ENCODE measurements at regions not wholly inside any gene's neighbourhood (a gene's known extent, or its start where the extent isn't known, plus 50 kb on each side); places are given as distances from the start of the nearest gene placed in this dataset.

- ATAC-seq (replicated peaks; ENCODE audit: extremely low read depth, poor library complexity, severe bottlenecking) (no peak), DNase-seq (ENCODE audit: low spot score in 2 of 2) (no peak)
- Mint-ChIP-seq H3K27me3 (no peaks in the 10 kb centered on the region), H3K4me1 (no peaks in the 10 kb centered on the region), H3K4me3 (no peak overlapping the region), H3K36me3 (ENCODE audit: insufficient read depth) (no peaks in the 10 kb centered on the region), H3K27ac (ENCODE audit: low read depth) (no peak overlapping the region), H3K9me3 (peaks cover 24% of the 10 kb centered on the region)
Observed at GRCh38 chr12:127504874-127505273, 762.1 kb upstream of the TMEM132C start.

GRCh38 chr12:127507341-127507740 lies 759.6 kb upstream of the TMEM132C start:
- H3K27me3 Mint-ChIP-seq: no peaks in the 10 kb centered on the region
- H3K27ac Mint-ChIP-seq (ENCODE audit: low read depth): no peak overlapping the region
- H3K4me3 Mint-ChIP-seq: no peak overlapping the region
- H3K36me3 Mint-ChIP-seq (ENCODE audit: insufficient read depth): no peaks in the 10 kb centered on the region
- no peak for DNase-seq (ENCODE audit: low spot score in 2 of 2)
- ATAC-seq (replicated peaks; ENCODE audit: extremely low read depth, poor library complexity, severe bottlenecking): no peak
- no peaks in the 10 kb centered on the region for H3K4me1 Mint-ChIP-seq
- H3K9me3 Mint-ChIP-seq: peaks cover 17% of the 10 kb centered on the region

- H3K27me3 Mint-ChIP-seq: no peaks in the 10 kb centered on the region
Observed at GRCh38 chr12:127509066-127509778, 757.7 kb upstream of the TMEM132C start.

GRCh38 chr12:127515941-127516340 lies 751.0 kb upstream of the TMEM132C start:
- Mint-ChIP-seq H3K27me3 (no peaks in the 10 kb centered on the region), H3K9me3 (peaks cover 10% of the 10 kb centered on the region), H3K4me3 (no peak overlapping the region), H3K36me3 (ENCODE audit: insufficient read depth) (no peaks in the 10 kb centered on the region), H3K4me1 (no peaks in the 10 kb centered on the region), H3K27ac (ENCODE audit: low read depth) (no peak overlapping the region)
- DNase-seq (ENCODE audit: low spot score in 2 of 2) (no peak), ATAC-seq (replicated peaks; ENCODE audit: extremely low read depth, poor library complexity, severe bottlenecking) (no peak)

More at GRCh38 chr12:127509066-127509778, 757.7 kb upstream of the TMEM132C start:
- Mint-ChIP-seq H3K36me3 (ENCODE audit: insufficient read depth) (no peaks in the 10 kb centered on the region), H3K4me3 (no peak overlapping the region), H3K9me3 (peaks cover 20% of the 10 kb centered on the region), H3K4me1 (no peaks in the 10 kb centered on the region), H3K27ac (ENCODE audit: low read depth) (no peak overlapping the region)
- ATAC-seq (replicated peaks; ENCODE audit: extremely low read depth, poor library complexity, severe bottlenecking): no peak
- no peak for DNase-seq (ENCODE audit: low spot score in 2 of 2)

GRCh38 chr12:127516467-127516866 lies 750.5 kb upstream of the TMEM132C start:
- ATAC-seq (replicated peaks; ENCODE audit: extremely low read depth, poor library complexity, severe bottlenecking) (no peak), DNase-seq (ENCODE audit: low spot score in 2 of 2) (no peak)
- Mint-ChIP-seq H3K4me1 (no peaks in the 10 kb centered on the region), H3K27me3 (no peaks in the 10 kb centered on the region), H3K36me3 (ENCODE audit: insufficient read depth) (no peaks in the 10 kb centered on the region), H3K4me3 (no peak overlapping the region), H3K27ac (ENCODE audit: low read depth) (no peak overlapping the region), H3K9me3 (peaks cover 10% of the 10 kb centered on the region)

- ATAC-seq (replicated peaks; ENCODE audit: extremely low read depth, poor library complexity, severe bottlenecking) (no peak), DNase-seq (ENCODE audit: low spot score in 2 of 2) (no peak)
- Mint-ChIP-seq H3K27me3 (no peaks in the 10 kb centered on the region), H3K27ac (ENCODE audit: low read depth) (no peak overlapping the region), H3K36me3 (ENCODE audit: insufficient read depth) (no peaks in the 10 kb centered on the region), H3K9me3 (no peaks in the 10 kb centered on the region), H3K4me1 (no peaks in the 10 kb centered on the region), H3K4me3 (no peak overlapping the region)
Observed at GRCh38 chr12:127519779-127520178, 747.2 kb upstream of the TMEM132C start.

- ATAC-seq (replicated peaks; ENCODE audit: extremely low read depth, poor library complexity, severe bottlenecking) (no peak), DNase-seq (ENCODE audit: low spot score in 2 of 2) (no peak)
- Mint-ChIP-seq H3K4me3 (no peak overlapping the region), H3K27me3 (no peaks in the 10 kb centered on the region), H3K4me1 (no peaks in the 10 kb centered on the region), H3K27ac (ENCODE audit: low read depth) (no peak overlapping the region), H3K36me3 (ENCODE audit: insufficient read depth) (no peaks in the 10 kb centered on the region), H3K9me3 (peaks cover 14% of the 10 kb centered on the region)
Observed at GRCh38 chr12:127526925-127527324, 740.0 kb upstream of the TMEM132C start.

- Mint-ChIP-seq H3K36me3 (ENCODE audit: insufficient read depth) (no peaks in the 10 kb centered on the region), H3K27ac (ENCODE audit: low read depth) (no peak overlapping the region), H3K9me3 (peaks cover 14% of the 10 kb centered on the region), H3K4me1 (no peaks in the 10 kb centered on the region), H3K27me3 (no peaks in the 10 kb centered on the region), H3K4me3 (no peak overlapping the region)
- ATAC-seq (replicated peaks; ENCODE audit: extremely low read depth, poor library complexity, severe bottlenecking) (no peak), DNase-seq (ENCODE audit: low spot score in 2 of 2) (no peak)
Observed at GRCh38 chr12:127528551-127528950, 738.4 kb upstream of the TMEM132C start.

GRCh38 chr12:127531542-127531941 lies 735.4 kb upstream of the TMEM132C start:
- DNase-seq (ENCODE audit: low spot score in 2 of 2) (no peak), ATAC-seq (replicated peaks; ENCODE audit: extremely low read depth, poor library complexity, severe bottlenecking) (no peak)
- H3K27me3 Mint-ChIP-seq: no peaks in the 10 kb centered on the region
- H3K36me3 Mint-ChIP-seq (ENCODE audit: insufficient read depth): no peaks in the 10 kb centered on the region
- no peak overlapping the region for H3K4me3 Mint-ChIP-seq
- H3K27ac Mint-ChIP-seq (ENCODE audit: low read depth): no peak overlapping the region
- H3K4me1 Mint-ChIP-seq: no peaks in the 10 kb centered on the region
- H3K9me3 Mint-ChIP-seq: peaks cover 19% of the 10 kb centered on the region

- H3K9me3 Mint-ChIP-seq: peaks cover 19% of the 10 kb centered on the region
- H3K4me1 Mint-ChIP-seq: no peaks in the 10 kb centered on the region
- no peak overlapping the region for H3K27ac Mint-ChIP-seq (ENCODE audit: low read depth)
- ATAC-seq (replicated peaks; ENCODE audit: extremely low read depth, poor library complexity, severe bottlenecking) (no peak), DNase-seq (ENCODE audit: low spot score in 2 of 2) (no peak)
- no peak overlapping the region for H3K4me3 Mint-ChIP-seq
- no peaks in the 10 kb centered on the region for H3K36me3 Mint-ChIP-seq (ENCODE audit: insufficient read depth)
- no peaks in the 10 kb centered on the region for H3K27me3 Mint-ChIP-seq
Observed at GRCh38 chr12:127533353-127533752, 733.6 kb upstream of the TMEM132C start.

- no peak for ATAC-seq (replicated peaks; ENCODE audit: extremely low read depth, poor library complexity, severe bottlenecking)
- DNase-seq (ENCODE audit: low spot score in 2 of 2): no peak
- Mint-ChIP-seq H3K36me3 (ENCODE audit: insufficient read depth) (no peaks in the 10 kb centered on the region), H3K9me3 (peaks cover 5% of the 10 kb centered on the region), H3K27ac (ENCODE audit: low read depth) (no peak overlapping the region), H3K4me3 (no peak overlapping the region), H3K4me1 (no peaks in the 10 kb centered on the region), H3K27me3 (no peaks in the 10 kb centered on the region)
Observed at GRCh38 chr12:127536833-127537428, 730.0 kb upstream of the TMEM132C start.

GRCh38 chr12:127538316-127538715 lies 728.7 kb upstream of the TMEM132C start:
- no peak for ATAC-seq (replicated peaks; ENCODE audit: extremely low read depth, poor library complexity, severe bottlenecking)
- no peak for DNase-seq (ENCODE audit: low spot score in 2 of 2)
- H3K27me3 Mint-ChIP-seq: no peaks in the 10 kb centered on the region
- H3K27ac Mint-ChIP-seq (ENCODE audit: low read depth): no peak overlapping the region
- no peak overlapping the region for H3K4me3 Mint-ChIP-seq
- no peaks in the 10 kb centered on the region for H3K36me3 Mint-ChIP-seq (ENCODE audit: insufficient read depth)
- peaks cover 5% of the 10 kb centered on the region for H3K9me3 Mint-ChIP-seq
- H3K4me1 Mint-ChIP-seq: no peaks in the 10 kb centered on the region

- ATAC-seq (replicated peaks; ENCODE audit: extremely low read depth, poor library complexity, severe bottlenecking) (no peak), DNase-seq (ENCODE audit: low spot score in 2 of 2) (no peak)
- Mint-ChIP-seq H3K4me3 (no peak overlapping the region), H3K27me3 (no peaks in the 10 kb centered on the region), H3K36me3 (ENCODE audit: insufficient read depth) (no peaks in the 10 kb centered on the region), H3K4me1 (no peaks in the 10 kb centered on the region), H3K9me3 (peaks cover 5% of the 10 kb centered on the region), H3K27ac (ENCODE audit: low read depth) (no peak overlapping the region)
Observed at GRCh38 chr12:127539226-127539858, 727.6 kb upstream of the TMEM132C start.
